PFSK-1 (cell line): ENCODE measurements at regions not wholly inside any gene's neighbourhood (a gene's known extent, or its start where the extent isn't known, plus 50 kb on each side); places are given as distances from the start of the nearest gene placed in this dataset.

Source experiments
- FOXP2 ChIP-seq: optimal IDR thresholded peaks from 2 replicates; pipeline ENCODE3; 2011; ENCODE audit warnings: borderline replicate concordance, control low read depth, inconsistent platforms; ENCODE audit not compliant: insufficient read depth; ENCODE audit errors: extremely low read length, extremely low read depth
- POLR2AphosphoS5 ChIP-seq: IDR thresholded peaks from 2 replicates; pipeline ENCODE4 v1.6.1; 2012; ENCODE audit warnings: low read depth, mild to moderate bottlenecking, control low read depth, low read length, moderate library complexity
- REST ChIP-seq, 2 experiments: IDR thresholded peaks; 2 replicates each; pipeline versions ENCODE4 v1.6.1 to v1.8.0; 2011 to 2012; ENCODE audit warnings: low read depth in 2 of 2, low read length in 2 of 2, control low read depth in 1 of 2, inconsistent platforms in 1 of 2, mild to moderate bottlenecking in 1 of 2, moderate library complexity in 1 of 2; ENCODE audit not compliant: insufficient read depth in 1 of 2
- SIN3A ChIP-seq: IDR thresholded peaks from 2 replicates; pipeline ENCODE4 v1.6.1; 2012; ENCODE audit warnings: mild to moderate bottlenecking, low read length, moderate library complexity, borderline replicate concordance; ENCODE audit not compliant: insufficient read depth
- TAF1 ChIP-seq: IDR thresholded peaks from 2 replicates; pipeline ENCODE4 v1.6.1; 2012; ENCODE audit warnings: low read length, control low read depth, borderline replicate concordance; ENCODE audit not compliant: insufficient read depth

- TF ChIP-seq FOXP2: no peak
- no peak for TF ChIP-seq POLR2AphosphoS5
- no peak for TF ChIP-seq SIN3A
- TF ChIP-seq REST (IDR thresholded peaks at IDR 0.05; ENCODE audit: insufficient read depth in 1 of 2, low read depth in 2 of 2, low read length in 2 of 2): no peak
- TF ChIP-seq TAF1: no peak
Observed at GRCh38 chr20:40591536-40591935, 97.5 kb downstream of the MAFB start.

GRCh38 chr20:40591119-40591518, 97.9 kb downstream of the MAFB start:
- TF ChIP-seq SIN3A: no peak
- no peak for TF ChIP-seq FOXP2
- no peak for TF ChIP-seq REST (IDR thresholded peaks at IDR 0.05; ENCODE audit: insufficient read depth in 1 of 2, low read depth in 2 of 2, low read length in 2 of 2)
- TF ChIP-seq POLR2AphosphoS5: no peak
- no peak for TF ChIP-seq TAF1

DNA sequence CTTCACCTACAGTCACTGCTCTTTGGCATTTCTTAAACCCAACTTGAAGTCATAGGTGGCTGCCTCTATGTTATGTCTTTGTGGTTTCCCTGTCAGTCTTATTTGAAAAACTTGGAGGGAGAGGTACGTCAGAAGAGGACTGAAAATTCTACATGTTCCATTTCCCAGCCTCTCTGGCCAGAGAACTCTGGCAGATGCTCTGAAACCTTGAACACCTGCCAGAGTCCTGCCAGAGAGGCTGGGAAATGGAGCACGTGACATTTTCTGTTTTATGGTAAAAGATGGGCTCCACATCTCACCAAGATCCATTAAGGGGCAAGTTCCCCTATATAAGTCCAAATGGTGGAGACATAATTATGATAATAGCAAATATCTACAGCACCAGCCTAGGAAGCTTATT, 99.5 kb downstream of the MAFB start:
- TF ChIP-seq SIN3A (no peak), TAF1 (no peak)

- TF ChIP-seq TAF1: no peak
- TF ChIP-seq REST (IDR thresholded peaks at IDR 0.05; ENCODE audit: insufficient read depth in 1 of 2, low read depth in 2 of 2, low read length in 2 of 2): no peak
- TF ChIP-seq FOXP2: no peak
- no peak for TF ChIP-seq POLR2AphosphoS5
- no peak for TF ChIP-seq SIN3A
Observed at GRCh38 chr20:40588891-40589290, 100.1 kb downstream of the MAFB start.

- TF ChIP-seq FOXP2 (no peak), SIN3A (no peak), POLR2AphosphoS5 (no peak), REST (IDR thresholded peaks at IDR 0.05; ENCODE audit: insufficient read depth in 1 of 2, low read depth in 2 of 2, low read length in 2 of 2) (no peak), TAF1 (no peak)
Observed at GRCh38 chr20:40587038-40587437, 102.0 kb downstream of the MAFB start.
